OCI-LY1 (cell line): ENCODE measurements at regions not wholly inside any gene's neighbourhood (a gene's known extent, or its start where the extent isn't known, plus 50 kb on each side); places are given as distances from the start of the nearest gene placed in this dataset.

Source experiments
- H2AFZ ChIP-seq: fragments of 200-600 bp; sonication (generic), shearing (Covaris generic); 2 replicates; pipeline ENCODE4 v1.6.0; 2014; ENCODE audit warnings: antibody characterized with exemption, mild to moderate bottlenecking, low read length
- H3F3A ChIP-seq: fragments of 200-600 bp; sonication (generic), shearing (Covaris generic); 2 replicates; pipeline ENCODE4 v1.6.0; 2014; ENCODE audit warnings: mild to moderate bottlenecking, antibody characterized with exemption, low read length, moderate library complexity; ENCODE audit not compliant: insufficient read depth
- H3K27ac ChIP-seq: fragments of 200-600 bp; sonication (generic); 2 replicates; pipeline ENCODE4 v1.5.1; 2014; ENCODE audit warnings: low read length, mixed run types, mild to moderate bottlenecking, low read depth; ENCODE audit not compliant: poor library complexity, severe bottlenecking
- H3K27me3 ChIP-seq: fragments of 200-600 bp; sonication (generic); 2 replicates; pipeline ENCODE4 v1.6.0; 2014; ENCODE audit warnings: antibody characterized with exemption, mild to moderate bottlenecking, low read length, moderate library complexity; ENCODE audit not compliant: insufficient read depth
- H3K36me3 ChIP-seq: fragments of 200-600 bp; sonication (generic); 2 replicates; pipeline ENCODE4 v1.6.1; 2014; ENCODE audit warnings: mild to moderate bottlenecking, antibody characterized with exemption, low read length, moderate library complexity, mixed read lengths; ENCODE audit not compliant: insufficient read depth
- H3K4me1 ChIP-seq: fragments of 200-600 bp; sonication (generic); 2 replicates; pipeline ENCODE4 v1.5.1; 2014; ENCODE audit warnings: mild to moderate bottlenecking, low read length, moderate library complexity; ENCODE audit not compliant: insufficient read depth, severe bottlenecking
- H3K4me2 ChIP-seq: fragments of 200-600 bp; sonication (generic), shearing (Covaris generic); 2 replicates; pipeline ENCODE4 v1.6.1; 2014; ENCODE audit warnings: low read length
- H3K4me3 ChIP-seq: fragments of 200-600 bp; sonication (generic); 2 replicates; pipeline ENCODE4 v1.5.1; 2014; ENCODE audit warnings: low read length, low read depth, mild to moderate bottlenecking, mixed read lengths; ENCODE audit not compliant: poor library complexity, severe bottlenecking
- H3K79me2 ChIP-seq: fragments of 200-600 bp; shearing (Covaris generic); 2 replicates; pipeline ENCODE4 v1.6.1; 2016; ENCODE audit warnings: mixed run types, low read length, mixed read lengths; ENCODE audit not compliant: insufficient read depth
- H3K9ac ChIP-seq: fragments of 200-600 bp; sonication (generic), shearing (Covaris generic); 2 replicates; pipeline ENCODE4 v1.6.1; 2014; ENCODE audit warnings: mild to moderate bottlenecking, low read length, mixed read lengths
- H3K9me2 ChIP-seq: fragments of 200-600 bp; sonication (generic), shearing (Covaris generic); 2 replicates; pipeline ENCODE4 v1.6.1; 2014; ENCODE audit warnings: low read depth, mild to moderate bottlenecking, low read length, mixed read lengths
- H3K9me3 ChIP-seq: fragments of 200-600 bp; shearing (Covaris generic); 2 replicates; pipeline ENCODE4 v1.6.1; 2014; ENCODE audit warnings: low read length, mixed read lengths
- H4K20me1 ChIP-seq: fragments of 200-600 bp; sonication (generic), shearing (Covaris generic); 2 replicates; pipeline ENCODE4 v1.6.0; 2016; ENCODE audit warnings: mild to moderate bottlenecking, low read length; ENCODE audit not compliant: insufficient read depth
- EZH2 ChIP-seq: fragments of 200-600 bp; sonication (generic), shearing (Covaris generic); IDR thresholded peaks from 2 replicates; pipeline ENCODE4 v1.8.0; 2017; ENCODE audit warnings: borderline replicate concordance, mixed run types, mild to moderate bottlenecking, antibody characterized with exemption, low read length, moderate library complexity, mixed read lengths
- TF ChIP-seq, protein P1 (sequence below): fragments of 200-600 bp; sonication (generic), shearing (Covaris generic); IDR thresholded peaks from 2 replicates; pipeline ENCODE4 v1.5.1; 2017; ENCODE audit warnings: mild to moderate bottlenecking, antibody characterized with exemption, low read length, moderate library complexity, mixed read lengths

GRCh38 chr2:104279646-104280045 is 574.3 kb upstream of the POU3F3 start:
- Histone ChIP-seq H3K27me3 (no peaks in the 10 kb centered on the region), H4K20me1 (no peaks in the 10 kb centered on the region), H3K79me2 (no peaks in the 10 kb centered on the region), H3K9ac (no peak overlapping the region), H3K27ac (no peak overlapping the region), H3K4me2 (no peak overlapping the region), H2AFZ (no peak overlapping the region), H3K9me3 (no peaks in the 10 kb centered on the region), H3K9me2 (no peaks in the 10 kb centered on the region), H3K36me3 (no peaks in the 10 kb centered on the region), H3F3A (no peaks in the 10 kb centered on the region), H3K4me1 (no peaks in the 10 kb centered on the region), H3K4me3 (no peak overlapping the region)
- no peak for TF ChIP-seq EZH2
- TF ChIP-seq, protein P1, sequence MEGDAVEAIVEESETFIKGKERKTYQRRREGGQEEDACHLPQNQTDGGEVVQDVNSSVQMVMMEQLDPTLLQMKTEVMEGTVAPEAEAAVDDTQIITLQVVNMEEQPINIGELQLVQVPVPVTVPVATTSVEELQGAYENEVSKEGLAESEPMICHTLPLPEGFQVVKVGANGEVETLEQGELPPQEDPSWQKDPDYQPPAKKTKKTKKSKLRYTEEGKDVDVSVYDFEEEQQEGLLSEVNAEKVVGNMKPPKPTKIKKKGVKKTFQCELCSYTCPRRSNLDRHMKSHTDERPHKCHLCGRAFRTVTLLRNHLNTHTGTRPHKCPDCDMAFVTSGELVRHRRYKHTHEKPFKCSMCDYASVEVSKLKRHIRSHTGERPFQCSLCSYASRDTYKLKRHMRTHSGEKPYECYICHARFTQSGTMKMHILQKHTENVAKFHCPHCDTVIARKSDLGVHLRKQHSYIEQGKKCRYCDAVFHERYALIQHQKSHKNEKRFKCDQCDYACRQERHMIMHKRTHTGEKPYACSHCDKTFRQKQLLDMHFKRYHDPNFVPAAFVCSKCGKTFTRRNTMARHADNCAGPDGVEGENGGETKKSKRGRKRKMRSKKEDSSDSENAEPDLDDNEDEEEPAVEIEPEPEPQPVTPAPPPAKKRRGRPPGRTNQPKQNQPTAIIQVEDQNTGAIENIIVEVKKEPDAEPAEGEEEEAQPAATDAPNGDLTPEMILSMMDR: no peak

GRCh38 chr2:104280216-104280615 is 573.7 kb upstream of the POU3F3 start:
- Histone ChIP-seq H2AFZ (no peak overlapping the region), H3K36me3 (no peaks in the 10 kb centered on the region), H3K27ac (no peak overlapping the region), H3K4me2 (no peak overlapping the region), H3K4me3 (no peak overlapping the region), H3K9ac (no peak overlapping the region), H4K20me1 (no peaks in the 10 kb centered on the region), H3K9me3 (no peaks in the 10 kb centered on the region), H3K79me2 (no peaks in the 10 kb centered on the region), H3K27me3 (no peaks in the 10 kb centered on the region), H3K9me2 (no peaks in the 10 kb centered on the region), H3K4me1 (no peaks in the 10 kb centered on the region), H3F3A (no peaks in the 10 kb centered on the region)
- TF ChIP-seq, protein P1: no peak
- TF ChIP-seq EZH2: no peak

DNA sequence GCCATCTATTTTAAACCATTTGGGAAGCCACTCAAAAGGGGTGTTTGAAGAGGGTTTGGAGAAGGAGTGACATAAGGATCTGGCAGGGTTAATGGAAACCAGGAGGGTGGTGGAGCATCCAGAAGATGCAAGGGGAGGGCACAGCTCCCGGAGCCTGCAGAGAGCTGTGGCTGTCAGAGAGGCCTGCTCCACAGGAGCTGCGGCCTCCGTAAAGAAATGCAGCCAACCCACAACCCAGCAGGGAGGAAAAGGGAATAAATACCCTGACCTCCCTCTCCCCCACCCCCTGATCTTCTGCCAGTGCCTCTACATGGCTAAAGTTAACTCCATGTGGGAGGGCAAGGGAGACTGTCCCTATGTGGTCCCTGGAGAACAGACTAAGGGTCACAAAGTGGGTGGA is 567.1 kb upstream of the POU3F3 start:
- Histone ChIP-seq H2AFZ (no peak overlapping the region), H3K4me1 (peaks cover 4% of the 10 kb centered on the region), H3K36me3 (no peaks in the 10 kb centered on the region), H3K9me3 (no peaks in the 10 kb centered on the region), H3K27me3 (no peaks in the 10 kb centered on the region), H3K4me2 (no peak overlapping the region), H3K79me2 (no peaks in the 10 kb centered on the region), H3K4me3 (no peak overlapping the region), H3F3A (no peaks in the 10 kb centered on the region), H4K20me1 (no peaks in the 10 kb centered on the region), H3K9ac (no peak overlapping the region), H3K9me2 (no peaks in the 10 kb centered on the region), H3K27ac (no peak overlapping the region)
- no peak for TF ChIP-seq EZH2
- TF ChIP-seq, protein P1: no peak
